ENCODE measurements at regions not wholly inside any gene's neighbourhood (a gene's known extent, or its start where the extent isn't known, plus 50 kb on each side); places are given as distances from the start of the nearest gene placed in this dataset.

- peak; percentile 43; the same call in 1 of the 2 replicates for TF ChIP-seq REST (IDR thresholded peaks at IDR 0.05; ENCODE audit: borderline replicate concordance)
- no peak for TF ChIP-seq REST (CRISPR knock-in tag; IDR thresholded peaks at IDR 0.05; ENCODE audit: low read depth)
- TF ChIP-seq TSHZ1 (CRISPR knock-in tag; IDR thresholded peaks at IDR 0.05): no peak
Observed at GRCh38 chr10:6669269-6669859, 89.3 kb upstream of the PRKCQ start (continued).
